ENCODE measurements at regions not wholly inside any gene's neighbourhood (a gene's known extent, or its start where the extent isn't known, plus 50 kb on each side); places are given as distances from the start of the nearest gene placed in this dataset.
A peak's percentile ranks its signal among the peaks of the same experiment; 100 is the strongest.

DNA sequence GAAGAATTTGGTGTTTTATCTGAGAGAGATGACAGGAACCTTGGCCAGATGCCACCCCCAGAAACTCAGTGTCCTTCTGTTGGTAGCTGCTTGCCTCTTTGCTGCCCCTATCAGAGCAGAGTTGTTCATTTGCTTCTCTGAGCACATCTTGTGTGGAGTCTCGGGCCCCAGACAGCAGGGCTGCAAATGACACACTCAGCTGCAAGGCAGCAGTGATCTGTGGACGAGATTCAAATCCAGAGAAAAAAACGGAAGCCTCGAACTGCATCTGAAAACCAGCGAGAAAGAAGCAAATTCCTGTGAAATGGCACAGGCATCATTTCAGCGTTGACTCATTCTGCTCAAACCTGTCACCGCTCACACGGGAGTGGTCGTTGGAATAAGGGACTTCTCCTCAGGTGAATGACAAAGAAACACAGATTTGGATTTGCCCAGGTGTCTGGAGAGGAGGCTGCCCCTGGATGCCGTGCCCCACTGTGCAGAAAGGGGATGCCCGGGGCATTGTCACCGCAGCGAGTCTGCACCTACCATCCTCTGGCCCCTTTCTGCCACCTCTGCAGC lies 144.7 kb downstream of the PFKFB3 start:
- TF ChIP-seq, protein P1, sequence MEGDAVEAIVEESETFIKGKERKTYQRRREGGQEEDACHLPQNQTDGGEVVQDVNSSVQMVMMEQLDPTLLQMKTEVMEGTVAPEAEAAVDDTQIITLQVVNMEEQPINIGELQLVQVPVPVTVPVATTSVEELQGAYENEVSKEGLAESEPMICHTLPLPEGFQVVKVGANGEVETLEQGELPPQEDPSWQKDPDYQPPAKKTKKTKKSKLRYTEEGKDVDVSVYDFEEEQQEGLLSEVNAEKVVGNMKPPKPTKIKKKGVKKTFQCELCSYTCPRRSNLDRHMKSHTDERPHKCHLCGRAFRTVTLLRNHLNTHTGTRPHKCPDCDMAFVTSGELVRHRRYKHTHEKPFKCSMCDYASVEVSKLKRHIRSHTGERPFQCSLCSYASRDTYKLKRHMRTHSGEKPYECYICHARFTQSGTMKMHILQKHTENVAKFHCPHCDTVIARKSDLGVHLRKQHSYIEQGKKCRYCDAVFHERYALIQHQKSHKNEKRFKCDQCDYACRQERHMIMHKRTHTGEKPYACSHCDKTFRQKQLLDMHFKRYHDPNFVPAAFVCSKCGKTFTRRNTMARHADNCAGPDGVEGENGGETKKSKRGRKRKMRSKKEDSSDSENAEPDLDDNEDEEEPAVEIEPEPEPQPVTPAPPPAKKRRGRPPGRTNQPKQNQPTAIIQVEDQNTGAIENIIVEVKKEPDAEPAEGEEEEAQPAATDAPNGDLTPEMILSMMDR (conservative IDR thresholded peaks at IDR 0.05; ENCODE audit: low read length): no peak; the same call in 1 of the 2 replicates
- TF ChIP-seq EZH2phosphoT487 (IDR thresholded peaks at IDR 0.05; ENCODE audit: borderline replicate concordance, low read depth, low read length): no peak
- no peaks in the 10 kb centered on the region for H3K9me2 ChIP-seq (ENCODE audit: insufficient read depth, low read length)
- H3K4me3 ChIP-seq (ENCODE audit: low read depth, low read length, poor library complexity, severe bottlenecking): peak overlapping the region; percentile 65
- TSS peak; percentile 94 for BruUV-seq (replicated peaks)
- H3K79me2 ChIP-seq (ENCODE audit: insufficient read depth, low read depth, low read length): no peaks in the 10 kb centered on the region
- ChIA-PET POLR2A (interaction anchor here (0.7 to 6.8 kb wide), 24 partner anchors 11 to 414 kb away, joined by 3 to 83 read pairs (median 9); partner anchors contain the start of gene PFKFB3), CTCF (ENCODE audit: unreplicated experiment) (interaction anchor here (0.9 to 2.2 kb wide), 5 partner anchors 27 to 145 kb away, joined by 4 to 8 read pairs (median 5); partner anchors contain the start of gene PFKFB3)
- peaks cover 13% of the 10 kb centered on the region; the same call in 1 of the 2 replicates for H3K9me3 ChIP-seq (ENCODE audit: low read length)
- H3K4me2 ChIP-seq (ENCODE audit: low read length): peak overlapping the region; percentile 81
- DNase-seq (ENCODE audit: low spot score): peak; percentile 75
- intact Hi-C loops (cut with micrococcal nuclease; ENCODE audit: unreplicated experiment): loop anchor here (10.0 kb wide), 1 partner anchor 693 kb away; no protein-coding TSS in a partner anchor
- H3K36me3 ChIP-seq (ENCODE audit: insufficient read depth, low read length): no peaks in the 10 kb centered on the region; the same call in 1 of the 2 replicates
- H4K20me1 ChIP-seq (ENCODE audit: insufficient read depth, low read length): no peaks in the 10 kb centered on the region
- H2AFZ ChIP-seq (ENCODE audit: low read length): peak overlapping the region; percentile 11; the same call in 1 of the 2 replicates
- peak overlapping the region; percentile 97 for H3K27ac ChIP-seq (ENCODE audit: low read depth, low read length, poor library complexity, severe bottlenecking)
- peaks cover 82% of the 10 kb centered on the region for H3K4me1 ChIP-seq (ENCODE audit: insufficient read depth, low read length, poor library complexity, severe bottlenecking)

DNA sequence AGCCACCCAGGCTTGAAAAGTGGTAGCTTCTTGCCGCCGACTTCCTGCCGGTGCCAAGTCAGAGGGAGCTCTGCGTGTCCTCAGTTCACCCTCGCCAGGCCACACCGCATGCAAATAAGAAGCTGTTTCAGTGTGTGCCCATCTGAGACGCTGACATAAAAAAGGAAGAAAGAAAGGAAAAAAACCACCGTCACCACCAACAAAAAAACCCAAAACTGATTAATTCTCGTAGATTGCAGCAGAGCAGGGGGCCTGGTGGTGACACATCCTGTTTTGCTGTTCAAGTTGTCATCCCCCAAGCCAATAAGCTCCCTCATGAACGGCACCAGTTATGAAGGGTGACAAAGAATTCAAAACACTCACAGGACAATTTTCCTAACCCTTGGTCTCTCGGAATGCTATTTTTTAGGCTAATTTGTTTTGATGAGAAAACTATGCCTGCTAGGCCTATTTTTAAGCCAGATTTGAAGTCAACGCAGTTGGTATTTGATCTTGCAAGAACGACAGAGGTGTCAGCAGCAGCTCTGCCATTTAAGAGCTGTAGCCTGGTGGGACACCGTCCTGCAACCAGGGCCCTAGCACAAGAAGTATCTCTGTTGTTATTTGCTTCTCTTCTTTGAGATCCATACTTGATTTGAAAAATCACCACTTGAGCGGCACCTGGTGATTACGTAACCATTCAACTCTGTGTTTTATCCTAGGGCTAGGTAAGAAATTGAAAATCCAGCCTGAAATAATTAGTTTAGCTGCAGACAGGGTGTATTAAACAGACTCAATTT lies 145.6 kb downstream of the PFKFB3 start:
- Histone ChIP-seq H3K79me2 (ENCODE audit: insufficient read depth, low read depth, low read length) (no peaks in the 10 kb centered on the region), H3K9me2 (ENCODE audit: insufficient read depth, low read length) (no peaks in the 10 kb centered on the region), H3K4me1 (ENCODE audit: insufficient read depth, low read length, poor library complexity, severe bottlenecking) (peaks cover 77% of the 10 kb centered on the region), H3K27ac (ENCODE audit: low read depth, low read length, poor library complexity, severe bottlenecking) (peak overlapping the region; percentile 97), H3K4me2 (ENCODE audit: low read length) (peak overlapping the region; percentile 81), H4K20me1 (ENCODE audit: insufficient read depth, low read length) (no peaks in the 10 kb centered on the region), H2AFZ (ENCODE audit: low read length) (peak overlapping the region; percentile 15; the same call in 1 of the 2 replicates), H3K9me3 (ENCODE audit: low read length) (peaks cover 17% of the 10 kb centered on the region; the same call in 1 of the 2 replicates), H3K4me3 (ENCODE audit: low read depth, low read length, poor library complexity, severe bottlenecking) (peak overlapping the region; percentile 65), H3K36me3 (ENCODE audit: insufficient read depth, low read length) (no peaks in the 10 kb centered on the region; the same call in 1 of the 2 replicates)
- CTCF ChIA-PET (ENCODE audit: unreplicated experiment): interaction anchor here (0.5 to 2.2 kb wide), 5 partner anchors 28 to 146 kb away, joined by 3 to 8 read pairs (median 5); partner anchors contain the start of gene PFKFB3
- intact Hi-C loops (cut with micrococcal nuclease; ENCODE audit: unreplicated experiment): loop anchor here (1.0 to 10.0 kb wide), 5 partner anchors 28 to 693 kb away; partner anchors contain the start of gene PFKFB3
- POLR2A ChIA-PET: interaction anchor here (0.6 to 6.8 kb wide), 34 partner anchors 8 to 413 kb away, joined by 3 to 83 read pairs (median 5); partner anchors contain the start of gene PFKFB3
- peak; percentile 98 for DNase-seq (ENCODE audit: low spot score)
- TSS peak; percentile 97 for BruUV-seq (replicated peaks)
- no peak for TF ChIP-seq EZH2phosphoT487 (IDR thresholded peaks at IDR 0.05; ENCODE audit: borderline replicate concordance, low read depth, low read length)
- TF ChIP-seq, protein P1 (conservative IDR thresholded peaks at IDR 0.05; ENCODE audit: low read length): no peak
